Transverse colon (tissue), 4 donors: ENCODE measurements at regions not wholly inside any gene's neighbourhood (a gene's known extent, or its start where the extent isn't known, plus 50 kb on each side); places are given as distances from the start of the nearest gene placed in this dataset.

ENCODE experiments used
- DNase-seq: peaks from one replicate; pipeline ENCODE4 v3.0.0-alpha.2; 2019
- H3K27ac ChIP-seq, 4 donors: fragments of 200-600 bp; sonication (generic); 2 replicates each; pipeline ENCODE4 v1.5.1; 2016 to 2018; ENCODE audit warnings: inconsistent platforms in 4 of 4
- H3K27me3 ChIP-seq: fragments of 200-600 bp; sonication (generic); 2 replicates; pipeline ENCODE4 v1.5.1; 2017; ENCODE audit warnings: inconsistent platforms
- H3K36me3 ChIP-seq, 4 donors: fragments of 200-600 bp; sonication (generic); 2 replicates each; pipeline ENCODE4 v1.5.1; 2017 to 2019; ENCODE audit warnings: inconsistent platforms in 4 of 4
- H3K4me1 ChIP-seq, 4 donors: fragments of 200-600 bp; sonication (generic); 2 replicates each; pipeline ENCODE4 v1.5.1; 2017 to 2020; ENCODE audit warnings: inconsistent platforms in 4 of 4
- H3K4me3 ChIP-seq, 4 donors: fragments of 200-600 bp; sonication (generic); 1 replicate in 1 of 4; 2 replicates in 3 of 4; pipeline versions ENCODE4 v1.5.1 to v1.6.1; 2017 to 2019; ENCODE audit warnings: inconsistent platforms in 4 of 4
- H3K9me3 ChIP-seq, 2 donors: fragments of 200-600 bp; sonication (generic); 2 replicates each; pipeline ENCODE4 v1.5.1; 2017 to 2019; ENCODE audit warnings: inconsistent platforms in 2 of 2
- CTCF ChIP-seq, 5 experiments: fragments of 200-600 bp in 3 of 5; fragments of 450-650 bp in 2 of 5; sonication (generic) in 3 of 5; IDR thresholded peaks; 1 replicate in 2 of 5; 2 replicates in 3 of 5; pipeline ENCODE4 v1.5.1; 2016 to 2017; ENCODE audit warnings: antibody characterized with exemption in 5 of 5, inconsistent platforms in 3 of 5, mild to moderate bottlenecking in 2 of 5, moderate library complexity in 1 of 5
- EP300 ChIP-seq: sonication (generic); formaldehyde crosslinking; IDR thresholded peaks from one replicate; pipeline ENCODE4 v1.6.1; 2017; ENCODE audit warnings: antibody characterized with exemption, low read depth
- POLR2A ChIP-seq: fragments of 450-650 bp; IDR thresholded peaks from one replicate; pipeline ENCODE4 v1.6.1; 2016; ENCODE audit warnings: antibody characterized with exemption, mild to moderate bottlenecking, moderate library complexity
- POLR2AphosphoS5 ChIP-seq, 3 donors: sonication (generic); formaldehyde crosslinking; IDR thresholded peaks; one replicate each; pipeline ENCODE4 v1.6.1; 2016; ENCODE audit warnings: antibody characterized with exemption in 3 of 3
- WGBS, 2 donors: methylation state at CpG; one replicate each; pipeline ENCODE4 v1.1.5; 2018; ENCODE audit warnings: low coverage in 1 of 2; 5-methylcytosine and 5-hydroxymethylcytosine counted together
- in situ Hi-C, 4 donors: fragments of 200-750 bp; cut with MboI; loops; one replicate each; pipeline versions ENCODE4 v1.15.0 to v1.15.1; 2017; ENCODE audit warnings: low sequenced_read_pairs in 3 of 4, low pct_ligation_motif_present in 1 of 4, low pct_unique_long_range_greater_than_20kb in 1 of 4
- intact Hi-C: fragments of 100-400 bp; cut with DNase I; formaldehyde crosslinking; loops from one replicate; pipeline ENCODE4 v1.15.1; 2023; ENCODE audit warnings: low total_unique reads

GRCh38 chr22:35479985-35480550 is 60.6 kb upstream of the RASD2 start:
- peaks cover 28 to 46% (median 45%) of the 10 kb centered on the region in 4 donors for H3K4me1 ChIP-seq
- DNase-seq = peak; percentile 71
- H3K9me3 ChIP-seq = no peaks in the 10 kb centered on the region
- H3K4me3 ChIP-seq = no peak overlapping the region
- peak in 2 of 3 donors; percentile 28 to 54 for TF ChIP-seq POLR2AphosphoS5 (IDR thresholded peaks at IDR 0.05)
- TF ChIP-seq EP300 = peak; percentile 55
- no peak for TF ChIP-seq CTCF (IDR thresholded peaks at IDR 0.05)
- intact Hi-C loops = loop anchor here (10.0 kb wide), 1 partner anchor 65 kb away; the partner anchor contains the start of gene RASD2
- H3K27me3 ChIP-seq = no peaks in the 10 kb centered on the region
- no peaks in the 10 kb centered on the region for H3K36me3 ChIP-seq
- 54% methylated on average over 11 of the region's 13 CpGs; no CpG with 5 or more reads in 1 of the 2 donors for WGBS, 2 donors
- H3K27ac ChIP-seq = peak overlapping the region; percentile 78 to 91 (median 84)
- in situ Hi-C loops = no loop called here

- WGBS, 2 donors = 19 to 39% methylated on average over 13 to 22 of the region's 22 CpGs
- TF ChIP-seq EP300 = no peak
- TF ChIP-seq POLR2A = no peak
- TF ChIP-seq POLR2AphosphoS5 (IDR thresholded peaks at IDR 0.05) = peak in 1 of 3 donors; percentile 37
- peak in 3 of 5 experiments; percentile 19 to 56 (median 54) for TF ChIP-seq CTCF (IDR thresholded peaks at IDR 0.05)
- Histone ChIP-seq H3K4me1 (peaks cover 28 to 46% (median 45%) of the 10 kb centered on the region in 4 donors), H3K27me3 (no peaks in the 10 kb centered on the region), H3K36me3 (no peaks in the 10 kb centered on the region), H3K9me3 (no peaks in the 10 kb centered on the region), H3K4me3 (no peak overlapping the region), H3K27ac (peak overlapping the region; percentile 78 to 91 (median 84))
- intact Hi-C loops (loop anchor here (10.0 kb wide), 1 partner anchor 64 kb away; the partner anchor contains the start of gene RASD2), in situ Hi-C loops (no loop called here)
- DNase-seq = peak; percentile 81
Observed at GRCh38 chr22:35480627-35481550, 59.7 kb upstream of the RASD2 start.

GRCh38 chr22:35482311-35482710 is 58.3 kb upstream of the RASD2 start:
- TF ChIP-seq EP300 = no peak
- peak overlapping the region in 3 of 4 donors; percentile 78 to 91 (median 81) for H3K27ac ChIP-seq
- H3K36me3 ChIP-seq = no peaks in the 10 kb centered on the region
- no peaks in the 10 kb centered on the region for H3K9me3 ChIP-seq
- in situ Hi-C loops = no loop called here
- no peak for DNase-seq
- H3K4me1 ChIP-seq = peaks cover 28 to 44% (median 43%) of the 10 kb centered on the region in 4 donors
- intact Hi-C loops = loop anchor here (10.0 kb wide), 1 partner anchor 62 kb away; the partner anchor contains the start of gene RASD2
- H3K27me3 ChIP-seq = no peaks in the 10 kb centered on the region
- WGBS, 2 donors = 94% methylated on average over 5 of the region's 5 CpGs; no CpG with 5 or more reads in 1 of the 2 donors
- no peak overlapping the region for H3K4me3 ChIP-seq

- no peak overlapping the region for H3K4me3 ChIP-seq
- DNase-seq = no peak
- H3K27me3 ChIP-seq = no peaks in the 10 kb centered on the region
- H3K27ac ChIP-seq = no peak overlapping the region
- no peaks in the 10 kb centered on the region for H3K36me3 ChIP-seq
- 77% methylated on average over 6 of the region's 6 CpGs; no CpG with 5 or more reads in 1 of the 2 donors for WGBS, 2 donors
- no peaks in the 10 kb centered on the region for H3K9me3 ChIP-seq
- no peak for TF ChIP-seq POLR2AphosphoS5 (IDR thresholded peaks at IDR 0.05)
- no peak for TF ChIP-seq CTCF (IDR thresholded peaks at IDR 0.05)
- no peak for TF ChIP-seq EP300
- no peak for TF ChIP-seq POLR2A
- peaks cover 28 to 40% (median 37%) of the 10 kb centered on the region in 4 donors for H3K4me1 ChIP-seq
- intact Hi-C loops (loop anchor here (10.0 kb wide), 1 partner anchor 62 kb away; the partner anchor contains the start of gene RASD2), in situ Hi-C loops (no loop called here)
Observed at GRCh38 chr22:35482974-35483373, 57.7 kb upstream of the RASD2 start.
